HepG2 (cell line): ENCODE measurements at regions not wholly inside any gene's neighbourhood (a gene's known extent, or its start where the extent isn't known, plus 50 kb on each side); places are given as distances from the start of the nearest gene placed in this dataset.
A peak's percentile ranks its signal among the peaks of the same experiment; 100 is the strongest.

ENCODE experiments used
- ATAC-seq: fragments of 200-7000 bp; cut with Tn5 transposase; 3 replicates; pipeline ENCODE4 v1.9.1; 2020; ENCODE audit warnings: mild to moderate bottlenecking, moderate library complexity
- BruUV-seq: library from RNA; stranded (reverse); fragments of 400-500 nt; replicated peaks from 2 replicates; lab custom pipeline; 2021; lab: Mats Ljungman, UMichigan
- CTCF ChIA-PET: fragments of 300-600 bp; formaldehyde crosslinking; extraction: SDS; loops from one replicate; lab custom pipeline; 2021; ENCODE audit warnings: low total read pairs, inconsistent platforms, low intra/inter-chr PET ratio; lab: Yijun Ruan, JAX
- POLR2A ChIA-PET: fragments of 350-600 bp; sonication (Branson Sonifier 250); formaldehyde crosslinking; loops from one replicate; lab custom pipeline; 2020; ENCODE audit warnings: antibody characterized with exemption, inconsistent platforms; lab: Yijun Ruan, JAX
- DNase-seq: peaks from one replicate; pipeline ENCODE4 v3.0.0-alpha.2; 2015; ENCODE audit warnings: low spot score
- FAIRE-seq: peaks from 3 replicates; lab custom pipeline; 2011; peaks lifted over from hg19 to GRCh38; lab: Jason Lieb, UNC
- H2AFZ ChIP-seq: one replicate; pipeline ENCODE4 v1.6.1; 2011; ENCODE audit warnings: low read length, inconsistent platforms
- H3K27ac ChIP-seq: fragments of 300-600 bp; 3 replicates; pipeline ENCODE4 v1.8.0; 2011; ENCODE audit warnings: mixed run types, mild to moderate bottlenecking, mixed read lengths, low read length, inconsistent platforms; ENCODE audit not compliant: insufficient read depth; ENCODE audit errors: extremely low read length
- H3K27me3 ChIP-seq, 2 experiments: fragments of 200-600 bp in 1 of 2; 2 replicates in 1 of 2; 3 replicates in 1 of 2; pipeline versions ENCODE4 v1.6.0 to v1.8.0; 2011; ENCODE audit warnings: low read length in 2 of 2, mild to moderate bottlenecking in 2 of 2, moderate library complexity in 2 of 2, inconsistent platforms in 1 of 2; ENCODE audit not compliant: insufficient read depth in 2 of 2, control insufficient read depth in 1 of 2
- H3K36me3 ChIP-seq, 2 experiments: fragments of 200-600 bp in 1 of 2; replicated peaks in 1 of 2; 2 replicates in 1 of 2; 3 replicates in 1 of 2; pipeline versions ENCODE4 v1.5.1 to v1.8.0; 2011; ENCODE audit warnings: low read length in 2 of 2, inconsistent platforms in 1 of 2; ENCODE audit not compliant: insufficient read depth in 2 of 2, control insufficient read depth in 1 of 2
- H3K4me1 ChIP-seq: 2 replicates; pipeline ENCODE4 v1.5.1; 2012; ENCODE audit warnings: low read length, inconsistent platforms; ENCODE audit not compliant: insufficient read depth
- H3K4me2 ChIP-seq: 2 replicates; pipeline ENCODE4 v1.6.0; 2011; ENCODE audit warnings: low read depth, low read length, inconsistent platforms
- H3K4me3 ChIP-seq, 3 experiments: fragments of 200-600 bp in 1 of 3; sonication (generic), shearing (Covaris generic) in 1 of 3; replicated peaks in 1 of 3; 2 replicates each; pipeline ENCODE4 v1.5.1; 2011 to 2016; ENCODE audit warnings: low read length in 3 of 3, inconsistent platforms in 2 of 3, low read depth in 2 of 3, mild to moderate bottlenecking in 2 of 3, control low read depth in 1 of 3, mixed read lengths in 1 of 3; ENCODE audit not compliant: insufficient read depth in 1 of 3
- H3K79me2 ChIP-seq: one replicate; pipeline ENCODE4 v1.6.1; 2011; ENCODE audit warnings: low read length, inconsistent platforms; ENCODE audit not compliant: insufficient read depth
- H3K9ac ChIP-seq: 2 replicates; pipeline ENCODE4 v1.6.0; 2011; ENCODE audit warnings: mild to moderate bottlenecking, low read depth, low read length, inconsistent platforms; ENCODE audit not compliant: insufficient read depth
- H3K9me3 ChIP-seq: 2 replicates; pipeline ENCODE4 v1.5.1; 2012; ENCODE audit warnings: mild to moderate bottlenecking, low read length
- H4K20me1 ChIP-seq: 2 replicates; pipeline ENCODE4 v1.6.0; 2011; ENCODE audit warnings: inconsistent platforms, mild to moderate bottlenecking, low read length, moderate library complexity; ENCODE audit not compliant: insufficient read depth
- FOSL2 ChIP-seq: sonication (generic); formaldehyde crosslinking; IDR thresholded peaks from 2 replicates; pipeline ENCODE4 v1.4.0; 2020; ENCODE audit warnings: missing genetic modification reagents
- HNRNPK ChIP-seq: fragments of 200-400 bp; formaldehyde crosslinking; IDR thresholded peaks from 2 replicates; pipeline ENCODE4 v1.6.1; 2018; ENCODE audit warnings: low read length, low read depth, moderate library complexity, mild to moderate bottlenecking; ENCODE audit not compliant: poor library complexity, severe bottlenecking
- MED1 ChIP-seq: sonication (generic); formaldehyde crosslinking; IDR thresholded peaks from 2 replicates; pipeline ENCODE4 v1.4.0; 2020; ENCODE audit warnings: missing genetic modification reagents
- NCOR1 ChIP-seq: fragments of 200-600 bp; sonication (generic); IDR thresholded peaks from 2 replicates; pipeline ENCODE4 v1.7.0; 2017; ENCODE audit warnings: antibody characterized with exemption, low read length, borderline replicate concordance
- PRMT3 ChIP-seq: sonication (generic); formaldehyde crosslinking; IDR thresholded peaks from 2 replicates; pipeline ENCODE4 v1.8.1; 2022; ENCODE audit warnings: low read depth, mild to moderate bottlenecking, moderate library complexity, missing genetic modification reagents, borderline replicate concordance
- SOX6 ChIP-seq, 2 experiments: fragments of 450-650 bp in 1 of 2; sonication (generic) in 1 of 2; formaldehyde crosslinking in 1 of 2; IDR thresholded peaks; 2 replicates each; pipeline versions ENCODE4 v1.4.0 to v1.6.1; 2017 to 2020; ENCODE audit warnings: antibody characterized with exemption in 1 of 2, mild to moderate bottlenecking in 1 of 2, missing genetic modification reagents in 1 of 2
- ZMYM2 ChIP-seq: sonication (generic); formaldehyde crosslinking; IDR thresholded peaks from 2 replicates; pipeline ENCODE4 v1.8.0; 2022; ENCODE audit warnings: mild to moderate bottlenecking, missing genetic modification reagents
- ZNF136 ChIP-seq: sonication (generic); formaldehyde crosslinking; IDR thresholded peaks from 2 replicates; pipeline ENCODE4 v1.8.1; 2022; ENCODE audit warnings: low read depth, mild to moderate bottlenecking, moderate library complexity, missing genetic modification reagents
- ZNF138 ChIP-seq: sonication (generic); formaldehyde crosslinking; IDR thresholded peaks from 2 replicates; pipeline ENCODE4 v1.5.0; 2020; ENCODE audit warnings: mild to moderate bottlenecking, low read depth, missing genetic modification reagents
- ZNF205 ChIP-seq: IDR thresholded peaks from 2 replicates; pipeline ENCODE4 v1.6.1; 2018; ENCODE audit warnings: missing biosample characterization, missing genetic modification reagents
- ZNF296 ChIP-seq: sonication (generic); formaldehyde crosslinking; conservative IDR thresholded peaks from 2 replicates; pipeline ENCODE4 v1.5.0; 2020; ENCODE audit warnings: mild to moderate bottlenecking, missing genetic modification reagents
- ZNF776 ChIP-seq: sonication (generic); formaldehyde crosslinking; IDR thresholded peaks from 2 replicates; pipeline ENCODE4 v1.4.0; 2020; ENCODE audit warnings: mild to moderate bottlenecking, missing genetic modification reagents
- WGBS: methylation state at CpG from one replicate; pipeline ENCODE4 v1.1.6; 2017; ENCODE audit warnings: low lambda C conversion rate; 5-methylcytosine and 5-hydroxymethylcytosine counted together
- in situ Hi-C: cut with HindIII; loops from 2 replicates; pipeline ENCODE4 v1.10.0; 2017; ENCODE audit warnings: low pct_unique_long_range_greater_than_20kb; ENCODE audit not compliant: extremely low pct_ligation_motif_present
- intact Hi-C: fragments of 100-400 bp; cut with micrococcal nuclease; formaldehyde crosslinking; loops from one replicate; pipeline ENCODE4 v1.10.0; 2022; ENCODE audit not compliant: unreplicated experiment

GRCh38 chr2:17148407-17149145 lies 369.7 kb downstream of the RAD51AP2 start (continued):
- TF ChIP-seq SOX6 (IDR thresholded peaks at IDR 0.05): no peak
- TF ChIP-seq SOX6 (CRISPR knock-in tag; IDR thresholded peaks at IDR 0.05): no peak

GRCh38 chr2:17146358-17146757 lies 371.9 kb downstream of the RAD51AP2 start:
- no peak overlapping the region for H3K9ac ChIP-seq
- TF ChIP-seq ZNF205 (CRISPR knock-in tag): no peak
- peak; percentile 72 for TF ChIP-seq HNRNPK
- H3K9me3 ChIP-seq: no peaks in the 10 kb centered on the region
- no peak for ATAC-seq
- no peaks in the 10 kb centered on the region for H3K27me3 ChIP-seq
- DNase-seq: no peak
- ChIA-PET CTCF (no interaction called here), POLR2A (no interaction called here)
- H3K4me3 ChIP-seq: no peak overlapping the region
- H4K20me1 ChIP-seq: no peaks in the 10 kb centered on the region
- no peaks in the 10 kb centered on the region for H3K36me3 ChIP-seq
- BruUV-seq: no TSS peak
- in situ Hi-C loops (loop anchor here (5.0 kb wide), 1 partner anchor 374 kb away; no protein-coding TSS in a partner anchor), intact Hi-C loops (no loop called here)
- H3K79me2 ChIP-seq: no peaks in the 10 kb centered on the region
- no peaks in the 10 kb centered on the region for H3K4me1 ChIP-seq
- no peak overlapping the region for H3K27ac ChIP-seq
- 3% methylated on average over 1 of the region's 1 CpG for WGBS
- no peak for FAIRE-seq
- H2AFZ ChIP-seq: no peak overlapping the region
- no peak overlapping the region for H3K4me2 ChIP-seq

- ChIA-PET POLR2A (no interaction called here), CTCF (no interaction called here)
- H3K4me2 ChIP-seq: no peak overlapping the region
- H3K27ac ChIP-seq: no peak overlapping the region
- in situ Hi-C loops: no loop called here
- no TSS peak for BruUV-seq
- no peaks in the 10 kb centered on the region for H3K79me2 ChIP-seq
- ATAC-seq (no peak), FAIRE-seq (no peak), DNase-seq (no peak)
- no peaks in the 10 kb centered on the region for H3K9me3 ChIP-seq
- H3K27me3 ChIP-seq: no peaks in the 10 kb centered on the region
- intact Hi-C loops: no loop called here
- H3K36me3 ChIP-seq: no peaks in the 10 kb centered on the region
- no peak overlapping the region for H3K9ac ChIP-seq
- no peaks in the 10 kb centered on the region for H4K20me1 ChIP-seq
- WGBS: 0% methylated on average over 2 of the region's 2 CpGs
- no peak overlapping the region for H3K4me3 ChIP-seq
- no peak overlapping the region for H2AFZ ChIP-seq
- H3K4me1 ChIP-seq: no peaks in the 10 kb centered on the region
- no peak for TF ChIP-seq ZNF138 (CRISPR knock-in tag)
- TF ChIP-seq FOSL2 (CRISPR knock-in tag): no peak
- no peak for TF ChIP-seq MED1 (CRISPR knock-in tag)
- no peak for TF ChIP-seq ZNF296 (CRISPR knock-in tag)
- no peak for TF ChIP-seq ZNF136 (CRISPR knock-in tag)
- no peak for TF ChIP-seq NCOR1
- no peak for TF ChIP-seq ZNF776 (CRISPR knock-in tag)
- TF ChIP-seq PRMT3 (CRISPR knock-in tag): no peak
- TF ChIP-seq ZMYM2: no peak
Observed at GRCh38 chr2:17136877-17137276, 381.4 kb downstream of the RAD51AP2 start.
